K562 (cell line): ENCODE measurements at regions not wholly inside any gene's neighbourhood (a gene's known extent, or its start where the extent isn't known, plus 50 kb on each side); places are given as distances from the start of the nearest gene placed in this dataset.

Experiments
- ATAC-seq: fragments of 200-7000 bp; cut with Tn5 transposase; 3 replicates; pipeline ENCODE4 v1.9.1; 2020; ENCODE audit warnings: moderate library complexity
- BruUV-seq: library from RNA; stranded (reverse); fragments of 400-500 nt; replicated peaks from 2 replicates; lab custom pipeline; 2021; lab: Mats Ljungman, UMichigan
- CTCF ChIA-PET: fragments of 300-600 bp; formaldehyde crosslinking; extraction: SDS; loops from one replicate; lab custom pipeline; 2021; ENCODE audit warnings: low intra/inter-chr PET ratio; lab: Yijun Ruan, JAX
- POLR2A ChIA-PET: fragments of 300-600, 350-650 bp; sonication (Branson Sonifier 250); formaldehyde crosslinking; extraction: SDS; loops from one replicate; lab custom pipeline; 2021; ENCODE audit warnings: antibody characterized with exemption, inconsistent platforms; lab: Yijun Ruan, JAX
- DNase-seq, 4 experiments: peaks; one replicate each; pipeline versions ENCODE4 v3.0.0 to v3.0.0-alpha.2; 2011 to 2018; ENCODE audit warnings: low spot score in 3 of 4, mixed read lengths in 3 of 4; ENCODE audit errors: extremely low read depth in 1 of 4
- FAIRE-seq: peaks from 2 replicates; lab custom pipeline; 2011; peaks lifted over from hg19 to GRCh38; lab: Jason Lieb, UNC
- H2AFZ ChIP-seq: 2 replicates; pipeline ENCODE4 v1.6.0; 2011; ENCODE audit warnings: low read depth, low read length, control low read depth, inconsistent platforms
- H3K27ac ChIP-seq: fragments of 200-600 bp; 3 replicates; pipeline ENCODE4 v1.8.0; 2011; ENCODE audit warnings: low read depth, mild to moderate bottlenecking, control low read depth, inconsistent platforms, low read length, moderate library complexity, mixed read lengths; ENCODE audit errors: extremely low read depth
- H3K27me3 ChIP-seq, 2 experiments: fragments of 300-600 bp in 1 of 2; 2 replicates in 1 of 2; 3 replicates in 1 of 2; pipeline versions ENCODE4 v1.6.0 to v1.8.0; 2011; ENCODE audit warnings: inconsistent platforms in 2 of 2, low read length in 2 of 2, mild to moderate bottlenecking in 1 of 2, mixed read lengths in 1 of 2, moderate library complexity in 1 of 2; ENCODE audit not compliant: control insufficient read depth in 2 of 2, insufficient read depth in 2 of 2
- H3K36me3 ChIP-seq: fragments of 300-600 bp; 3 replicates; pipeline ENCODE4 v1.8.0; 2011; ENCODE audit warnings: mild to moderate bottlenecking, low read length, inconsistent platforms; ENCODE audit not compliant: control insufficient read depth, insufficient read depth
- H3K4me1 ChIP-seq, 2 experiments: fragments of 200-600 bp in 1 of 2; replicated peaks in 1 of 2; 2 replicates in 1 of 2; 3 replicates in 1 of 2; pipeline versions ENCODE4 v1.5.1 to v1.8.0; 2011; ENCODE audit warnings: inconsistent platforms in 2 of 2, low read length in 2 of 2, mild to moderate bottlenecking in 1 of 2, mixed read lengths in 1 of 2, moderate library complexity in 1 of 2; ENCODE audit not compliant: control insufficient read depth in 2 of 2, insufficient read depth in 2 of 2
- H3K4me2 ChIP-seq: 2 replicates; pipeline ENCODE4 v1.6.1; 2011; ENCODE audit warnings: low read length, control low read depth, inconsistent platforms, mixed read lengths; ENCODE audit not compliant: insufficient read depth
- H3K4me3 ChIP-seq: fragments of 200-600 bp; sonication (generic), shearing (Covaris generic); 2 replicates; pipeline ENCODE4 v1.5.1; 2016; ENCODE audit warnings: control low read depth, inconsistent platforms
- H3K79me2 ChIP-seq: fragments of 200-600 bp; 3 replicates; pipeline ENCODE4 v1.8.0; 2011; ENCODE audit warnings: low read length, inconsistent platforms; ENCODE audit not compliant: control insufficient read depth, insufficient read depth
- H3K9ac ChIP-seq, 2 experiments: 2 replicates each; pipeline versions ENCODE4 v1.6.0 to v1.6.1; 2011; ENCODE audit warnings: low read depth in 2 of 2, low read length in 2 of 2, control low read depth in 1 of 2, inconsistent platforms in 1 of 2, mild to moderate bottlenecking in 1 of 2, mixed read lengths in 1 of 2; ENCODE audit not compliant: insufficient read depth in 1 of 2
- H3K9me1 ChIP-seq: one replicate; pipeline ENCODE4 v1.6.0; 2011; ENCODE audit warnings: inconsistent platforms, mild to moderate bottlenecking, low read length, moderate library complexity; ENCODE audit not compliant: control insufficient read depth, insufficient read depth
- H3K9me3 ChIP-seq: replicated peaks from 2 replicates; pipeline ENCODE4 v1.5.1; 2011; ENCODE audit warnings: low read depth, low read length, inconsistent platforms; ENCODE audit not compliant: control insufficient read depth, insufficient read depth
- H4K20me1 ChIP-seq: replicated peaks from 2 replicates; pipeline ENCODE4 v1.6.1; 2011; ENCODE audit warnings: low read length, inconsistent platforms, mixed read lengths; ENCODE audit not compliant: control insufficient read depth, insufficient read depth
- FOXJ2 ChIP-seq: fragments of 200-800 bp; sonication (Bioruptor generic); IDR thresholded peaks from 2 replicates; pipeline ENCODE4 v1.6.1; 2016; ENCODE audit warnings: missing genetic modification characterization, missing compliant biosample characterization
- FOXK1 ChIP-seq: sonication (generic); formaldehyde crosslinking; IDR thresholded peaks from 2 replicates; pipeline ENCODE4 v1.8.0; 2022; ENCODE audit warnings: missing genetic modification reagents, mild to moderate bottlenecking, borderline replicate concordance
- GTF3C2 ChIP-seq: IDR thresholded peaks from 3 replicates; pipeline ENCODE4 v1.6.1; 2011; ENCODE audit warnings: borderline replicate concordance, mild to moderate bottlenecking, moderate library complexity; ENCODE audit not compliant: insufficient read length; ENCODE audit errors: extremely low read depth
- MCM3 ChIP-seq: fragments of 450-650 bp; IDR thresholded peaks from 2 replicates; pipeline ENCODE4 v1.6.1; 2016
- MIER1 ChIP-seq: fragments of 450-650 bp; IDR thresholded peaks from 2 replicates; pipeline ENCODE4 v1.6.1; 2016; ENCODE audit warnings: antibody characterized with exemption, mild to moderate bottlenecking, low read depth
- RCOR1 ChIP-seq, 2 experiments: IDR thresholded peaks; 2 replicates each; pipeline ENCODE4 v1.6.1; 2012; ENCODE audit warnings: low read depth in 2 of 2, low read length in 2 of 2, borderline replicate concordance in 1 of 2, improper control_type of control experiment in 1 of 2
- ZNF165 ChIP-seq: fragments of 250-450 bp; sonication (Bioruptor Pico); IDR thresholded peaks from 2 replicates; pipeline ENCODE4 v1.4.0; 2020; ENCODE audit warnings: borderline replicate concordance
- ZNF3 ChIP-seq: fragments of 250-450 bp; sonication (Bioruptor Pico); IDR thresholded peaks from 2 replicates; pipeline ENCODE4 v1.5.0; 2021; ENCODE audit warnings: mild to moderate bottlenecking, moderate library complexity
- ZSCAN29 ChIP-seq: fragments of 450-650 bp; IDR thresholded peaks from 2 replicates; pipeline ENCODE4 v1.6.1; 2017
- WGBS: fragments of 100-300 bp; shearing (Covaris generic); methylation state at CpG from one replicate; pipeline ENCODE4 v1.1.6; 2016; ENCODE audit warnings: low coverage, mixed read lengths; ENCODE audit not compliant: insufficient coverage; ENCODE audit errors: missing lambda C conversion rate; 5-methylcytosine and 5-hydroxymethylcytosine counted together
- in situ Hi-C: fragments of 300-500 bp; cut with MboI; formaldehyde crosslinking; loops from 4 replicates; pipeline ENCODE4 v1.15.0; 2018; ENCODE audit warnings: inconsistent platforms, mixed read lengths
- intact Hi-C: fragments of 100-400 bp; cut with micrococcal nuclease; formaldehyde crosslinking; loops from 2 replicates; pipeline ENCODE4 v1.14.2; 2022

DNA sequence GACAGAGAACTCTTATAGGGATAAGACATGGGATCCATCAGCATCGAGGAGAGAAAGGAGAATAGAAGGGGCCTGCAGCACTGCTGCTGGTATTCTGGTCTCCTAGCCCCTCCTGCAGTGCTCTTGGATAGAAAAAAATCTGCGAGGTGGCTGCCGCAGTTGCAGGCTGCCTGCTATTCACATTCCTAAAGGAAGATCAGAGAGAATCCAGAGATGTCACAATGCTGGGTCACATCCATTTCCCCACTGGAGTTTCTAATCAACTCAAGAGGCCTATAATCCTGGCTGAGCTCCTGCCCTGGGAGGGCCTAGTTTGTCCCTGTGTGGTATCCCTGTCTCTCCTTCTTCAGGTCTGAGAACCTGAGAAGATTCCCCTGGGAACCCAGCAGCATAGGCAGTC, 357.8 kb downstream of the MAFB start:
- no peak for TF ChIP-seq MIER1
- no peak for TF ChIP-seq RCOR1 (IDR thresholded peaks at IDR 0.05; ENCODE audit: borderline replicate concordance in 1 of 2, low read depth in 2 of 2, low read length in 2 of 2)
- no peak for TF ChIP-seq ZNF165 (CRISPR knock-in tag)
- TF ChIP-seq FOXK1 (CRISPR knock-in tag) = no peak
- no peak for TF ChIP-seq FOXJ2
- no peak for TF ChIP-seq GTF3C2
- TF ChIP-seq MCM3 = no peak
- no peak for TF ChIP-seq ZNF3 (CRISPR knock-in tag)
- TF ChIP-seq ZSCAN29 = no peak
- TF ChIP-seq, all 486 proteins: peak for 0
- H3K9me3 ChIP-seq = no peaks in the 10 kb centered on the region
- DNase-seq (no peak), FAIRE-seq (no peak), ATAC-seq (no peak)
- BruUV-seq = no TSS peak
- ChIA-PET POLR2A (no interaction called here), CTCF (no interaction called here)
- H2AFZ ChIP-seq = no peak overlapping the region
- H3K27me3 ChIP-seq = no peaks in the 10 kb centered on the region
- no peak overlapping the region for H3K4me3 ChIP-seq
- intact Hi-C loops = no loop called here
- H4K20me1 ChIP-seq = no peaks in the 10 kb centered on the region
- in situ Hi-C loops = no loop called here
- no peak overlapping the region for H3K27ac ChIP-seq
- H3K9ac ChIP-seq = no peak overlapping the region
- H3K4me2 ChIP-seq = no peak overlapping the region
- 0% methylated on average over 3 of the region's 3 CpGs for WGBS
- H3K4me1 ChIP-seq = no peaks in the 10 kb centered on the region
- H3K36me3 ChIP-seq = no peaks in the 10 kb centered on the region
- H3K9me1 ChIP-seq = no peaks in the 10 kb centered on the region
- no peaks in the 10 kb centered on the region for H3K79me2 ChIP-seq
